H1 (cell line): ENCODE measurements at regions not wholly inside any gene's neighbourhood (a gene's known extent, or its start where the extent isn't known, plus 50 kb on each side); places are given as distances from the start of the nearest gene placed in this dataset.

Experiments
- CTCF ChIA-PET: fragments of 300-600 bp; sonication (Branson Sonifier 250); formaldehyde crosslinking; loops from one replicate; lab custom pipeline; 2021; ENCODE audit not compliant: partially characterized antibody; lab: Charles Lee
- POLR2A ChIA-PET: fragments of 300-600 bp; sonication (Branson Sonifier 250); formaldehyde crosslinking; loops from one replicate; lab custom pipeline; 2021; ENCODE audit warnings: inconsistent platforms; ENCODE audit not compliant: partially characterized antibody; lab: Charles Lee
- DNase-seq, 2 experiments: peaks; one replicate each; pipeline versions ENCODE4 v3.0.0 to v3.0.0-alpha.2; 2010 to 2022; ENCODE audit warnings: low spot score in 2 of 2, low read depth in 1 of 2, mixed read lengths in 1 of 2
- FAIRE-seq: peaks from 2 replicates; lab custom pipeline; 2011; peaks lifted over from hg19 to GRCh38; lab: Jason Lieb, UNC
- H2AFZ ChIP-seq: 2 replicates; pipeline ENCODE4 v1.8.1; 2012; ENCODE audit warnings: low read length, inconsistent platforms
- H2AK5ac ChIP-seq: 2 replicates; pipeline ENCODE4 v1.6.1; 2013; ENCODE audit warnings: low read depth, low read length
- H2BK120ac ChIP-seq: replicated peaks from 2 replicates; pipeline ENCODE3; 2013; ENCODE audit warnings: low read depth, low read length, inconsistent platforms
- H2BK12ac ChIP-seq: 2 replicates; pipeline ENCODE4 v1.6.1; 2013; ENCODE audit warnings: low read depth, low read length
- H2BK15ac ChIP-seq: 2 replicates; pipeline ENCODE4 v1.6.1; 2013; ENCODE audit warnings: low read length
- H2BK20ac ChIP-seq: 2 replicates; pipeline ENCODE4 v1.6.1; 2013; ENCODE audit warnings: low read length
- H2BK5ac ChIP-seq: 2 replicates; pipeline ENCODE4 v1.6.1; 2013; ENCODE audit warnings: low read depth, low read length
- H3K14ac ChIP-seq: 2 replicates; pipeline ENCODE4 v1.6.1; 2013; ENCODE audit warnings: inconsistent platforms; ENCODE audit not compliant: insufficient read length
- H3K18ac ChIP-seq: 2 replicates; pipeline ENCODE4 v1.6.1; 2013; ENCODE audit warnings: low read length; ENCODE audit errors: extremely low read depth
- H3K23ac ChIP-seq: 2 replicates; pipeline ENCODE4 v1.6.1; 2013; ENCODE audit warnings: inconsistent platforms; ENCODE audit not compliant: insufficient read length
- H3K23me2 ChIP-seq: 2 replicates; pipeline ENCODE4 v1.6.1; 2013; ENCODE audit warnings: low read depth, low read length
- H3K27ac ChIP-seq: 2 replicates; pipeline ENCODE4 v1.6.1; 2011; ENCODE audit warnings: low read depth, low read length, inconsistent platforms
- H3K27me3 ChIP-seq, 4 experiments: replicated peaks in 1 of 4; 1 replicate in 1 of 4; 2 replicates in 3 of 4; pipeline versions ENCODE4 v1.6.1 to v1.8.1; 2011 to 2013; ENCODE audit warnings: low read length in 3 of 4, mild to moderate bottlenecking in 3 of 4, inconsistent platforms in 2 of 4, mixed read lengths in 2 of 4, moderate library complexity in 1 of 4; ENCODE audit not compliant: control insufficient read depth in 3 of 4, insufficient read depth in 3 of 4; ENCODE audit errors: extremely low read depth in 1 of 4
- H3K36me3 ChIP-seq, 4 experiments: 2 replicates each; pipeline versions ENCODE4 v1.6.1 to v1.8.1; 2011 to 2013; ENCODE audit warnings: mild to moderate bottlenecking in 4 of 4, low read length in 3 of 4, moderate library complexity in 2 of 4, control low read depth in 1 of 4, inconsistent platforms in 1 of 4; ENCODE audit not compliant: insufficient read depth in 4 of 4, control insufficient read depth in 2 of 4
- H3K4ac ChIP-seq: replicated peaks from 2 replicates; pipeline ENCODE3; 2013; ENCODE audit warnings: low read length, low read depth, mixed read lengths, inconsistent platforms; ENCODE audit not compliant: insufficient read length
- H3K4me1 ChIP-seq, 4 experiments: replicated peaks in 1 of 4; 1 replicate in 1 of 4; 2 replicates in 3 of 4; pipeline versions ENCODE4 v1.6.1 to v1.8.1; 2011 to 2013; ENCODE audit warnings: low read length in 3 of 4, inconsistent platforms in 2 of 4, mixed read lengths in 1 of 4; ENCODE audit not compliant: insufficient read depth in 4 of 4, control insufficient read depth in 3 of 4
- H3K4me2 ChIP-seq, 2 experiments: 2 replicates each; pipeline versions ENCODE4 v1.6.1 to v1.8.1; 2011 to 2013; ENCODE audit warnings: low read depth in 2 of 2, low read length in 2 of 2, control low read depth in 1 of 2, inconsistent platforms in 1 of 2, mild to moderate bottlenecking in 1 of 2; ENCODE audit not compliant: insufficient read depth in 1 of 2
- H3K4me3 ChIP-seq, 4 experiments: fragments of 200-600, 300-600 bp in 1 of 4; sonication (generic), shearing (Covaris generic), sonication (Bioruptor Twin) in 1 of 4; 2 replicates each; pipeline versions ENCODE4 v1.5.1 to v1.8.1; 2011 to 2016; ENCODE audit warnings: low read length in 4 of 4, low read depth in 3 of 4, control low read depth in 2 of 4, inconsistent platforms in 2 of 4, mild to moderate bottlenecking in 2 of 4, mixed read lengths in 1 of 4, moderate library complexity in 1 of 4; ENCODE audit not compliant: insufficient read depth in 2 of 4; ENCODE audit errors: extremely low read depth in 1 of 4
- H3K56ac ChIP-seq: replicated peaks from 2 replicates; pipeline ENCODE3; 2013; ENCODE audit warnings: low read depth, mild to moderate bottlenecking, mixed read lengths, low read length, inconsistent platforms; ENCODE audit not compliant: insufficient read length
- H3K79me1 ChIP-seq: 2 replicates; pipeline ENCODE4 v1.6.1; 2013; ENCODE audit warnings: low read depth, low read length, control low read depth
- H3K79me2 ChIP-seq, 2 experiments: 2 replicates each; pipeline versions ENCODE4 v1.6.1 to v1.8.1; 2012 to 2013; ENCODE audit warnings: low read length in 2 of 2, mild to moderate bottlenecking in 2 of 2, inconsistent platforms in 1 of 2; ENCODE audit not compliant: insufficient read depth in 2 of 2, control insufficient read depth in 1 of 2
- H3K9ac ChIP-seq, 4 experiments: replicated peaks in 1 of 4; 1 replicate in 1 of 4; 2 replicates in 3 of 4; pipeline versions ENCODE4 v1.6.1 to v1.8.1; 2011 to 2013; ENCODE audit warnings: low read depth in 3 of 4, low read length in 3 of 4, control low read depth in 2 of 4, mild to moderate bottlenecking in 2 of 4, moderate library complexity in 2 of 4, inconsistent platforms in 1 of 4; ENCODE audit errors: extremely low read depth in 1 of 4
- H3K9me3 ChIP-seq, 2 experiments: 2 replicates each; pipeline versions ENCODE4 v1.6.1 to v1.8.1; 2012 to 2013; ENCODE audit warnings: mild to moderate bottlenecking in 2 of 2, moderate library complexity in 2 of 2, control low read depth in 1 of 2, inconsistent platforms in 1 of 2, low read depth in 1 of 2, low read length in 1 of 2, mixed read lengths in 1 of 2; ENCODE audit not compliant: insufficient read depth in 2 of 2
- H4K20me1 ChIP-seq, 2 experiments: replicated peaks in 1 of 2; 2 replicates each; pipeline versions ENCODE3 to v1.8.1; 2011 to 2013; ENCODE audit warnings: inconsistent platforms in 2 of 2, low read length in 2 of 2, mild to moderate bottlenecking in 1 of 2; ENCODE audit not compliant: insufficient read depth in 2 of 2, control insufficient read depth in 1 of 2
- H4K5ac ChIP-seq: 2 replicates; pipeline ENCODE4 v1.6.1; 2013; ENCODE audit warnings: low read length, low read depth, mixed read lengths, inconsistent platforms; ENCODE audit not compliant: insufficient read length
- H4K8ac ChIP-seq: 2 replicates; pipeline ENCODE4 v1.8.0; 2013; ENCODE audit warnings: mild to moderate bottlenecking, moderate library complexity, low read length, inconsistent platforms; ENCODE audit not compliant: insufficient read depth; ENCODE audit errors: extremely low read depth
- H4K91ac ChIP-seq: replicated peaks from 2 replicates; pipeline ENCODE3; 2013; ENCODE audit warnings: low read length, mixed read lengths, inconsistent platforms; ENCODE audit not compliant: insufficient read length
- BACH1 ChIP-seq: IDR thresholded peaks from 2 replicates; pipeline ENCODE4 v1.6.1; 2012; ENCODE audit warnings: low read length, improper control_type of control experiment
- CBX5 ChIP-seq: fragments of 300-800, 300-1000 bp; sonication (generic); IDR thresholded peaks from 2 replicates; pipeline ENCODE4 v1.7.1; 2016; ENCODE audit warnings: antibody characterized with exemption, low read length, low read depth
- CTBP2 ChIP-seq: IDR thresholded peaks from 2 replicates; pipeline ENCODE4 v1.7.0; 2011; ENCODE audit warnings: borderline replicate concordance, mild to moderate bottlenecking, moderate library complexity, mixed read lengths, low read length; ENCODE audit not compliant: insufficient read depth, insufficient read length
- EP300 ChIP-seq, 2 experiments: IDR thresholded peaks; 1 replicate in 1 of 2; 2 replicates in 1 of 2; pipeline ENCODE4 v1.6.1; 2011 to 2012; ENCODE audit warnings: low read depth in 2 of 2, low read length in 2 of 2, mild to moderate bottlenecking in 2 of 2, borderline replicate concordance in 1 of 2, inconsistent platforms in 1 of 2, moderate library complexity in 1 of 2
- EZH2 ChIP-seq: fragments of 200-600 bp; sonication (generic); IDR thresholded peaks from 2 replicates; pipeline ENCODE4 v1.7.1; 2012; ENCODE audit warnings: low read depth, mild to moderate bottlenecking, moderate library complexity, low read length, inconsistent platforms; ENCODE audit not compliant: severe bottlenecking
- JUND ChIP-seq: IDR thresholded peaks from 2 replicates; pipeline ENCODE4 v1.6.1; 2011; ENCODE audit warnings: mild to moderate bottlenecking, improper control_type of control experiment, low read length
- NANOG ChIP-seq: IDR thresholded peaks from 2 replicates; pipeline ENCODE4 v1.6.1; 2011; ENCODE audit warnings: low read length, low read depth, mild to moderate bottlenecking, inconsistent platforms; ENCODE audit not compliant: insufficient read depth, poor library complexity, severe bottlenecking
- POLR2A ChIP-seq, 2 experiments: IDR thresholded peaks; 1 replicate in 1 of 2; 2 replicates in 1 of 2; pipeline ENCODE4 v1.6.1; 2011; ENCODE audit warnings: low read depth in 2 of 2, low read length in 2 of 2, mild to moderate bottlenecking in 2 of 2; ENCODE audit errors: control extremely low read depth in 1 of 2
- POU5F1 ChIP-seq: IDR thresholded peaks from 2 replicates; pipeline ENCODE4 v1.6.1; 2011; ENCODE audit warnings: low read depth, mild to moderate bottlenecking, low read length, moderate library complexity
- RFX5 ChIP-seq: IDR thresholded peaks from 2 replicates; pipeline ENCODE4 v1.6.1; 2011; ENCODE audit warnings: low read depth, low read length, improper control_type of control experiment, borderline replicate concordance
- SIRT6 ChIP-seq: IDR thresholded peaks from one replicate; pipeline ENCODE4 v1.7.1; 2012; ENCODE audit warnings: low read length, inconsistent platforms
- USF2 ChIP-seq: IDR thresholded peaks from 2 replicates; pipeline ENCODE4 v1.6.1; 2011; ENCODE audit warnings: low read length, improper control_type of control experiment
- WGBS, 2 experiments: shearing (Covaris generic) in 1 of 2; methylation state at CpG; one replicate each; pipeline versions ENCODE4 v1.1.6 to v1.1.7; 2013 to 2015; ENCODE audit warnings: low lambda C conversion rate in 2 of 2, mixed read lengths in 2 of 2, inconsistent platforms in 1 of 2, low coverage in 1 of 2, missing lambda C conversion rate in 1 of 2; ENCODE audit not compliant: insufficient replicate concordance in 2 of 2, insufficient coverage in 1 of 2, insufficient read length in 1 of 2; ENCODE audit errors: extremely low coverage in 1 of 2, missing lambda C conversion rate in 1 of 2; 5-methylcytosine and 5-hydroxymethylcytosine counted together

DNA sequence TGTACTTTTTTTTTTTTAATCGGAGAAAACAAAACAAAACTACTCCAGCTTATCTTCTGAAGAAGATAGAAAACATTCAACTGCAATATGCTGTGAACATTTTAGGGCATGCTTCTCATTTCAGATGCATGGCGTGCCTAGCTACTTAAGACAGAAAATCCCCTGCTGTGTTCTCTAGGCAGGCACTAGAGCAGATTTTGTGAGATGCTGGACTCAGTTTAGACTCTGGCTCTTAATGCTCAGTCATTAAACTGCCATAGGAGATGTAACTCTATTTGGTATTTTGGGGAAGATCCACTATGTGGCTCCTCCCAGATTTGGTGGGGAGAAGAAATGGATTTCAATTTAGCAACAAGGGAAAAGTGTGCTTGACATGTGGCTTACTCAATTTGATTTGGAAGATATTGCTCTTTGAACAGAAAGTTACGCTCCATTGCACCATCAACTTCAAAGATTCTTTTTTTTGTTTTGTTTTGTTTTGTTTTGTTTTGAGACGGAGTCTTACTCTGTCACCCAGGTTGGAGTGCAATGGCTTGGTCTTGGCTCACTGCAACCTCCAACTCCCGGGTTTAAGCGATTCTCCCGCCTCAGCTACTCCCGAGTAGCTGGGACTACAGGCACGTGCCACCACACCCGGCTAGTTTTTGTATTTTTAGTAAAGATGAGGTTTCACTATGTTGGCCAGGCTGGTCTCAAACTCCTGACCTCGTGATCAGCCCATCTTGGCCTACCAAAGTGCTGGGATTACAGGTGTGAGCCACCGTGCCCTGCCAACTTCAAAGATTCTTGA lies 62.0 kb upstream of the LEKR1 start:
- no peak overlapping the region for H2AFZ ChIP-seq
- H2BK5ac ChIP-seq: no peak overlapping the region
- no peak overlapping the region for H3K27ac ChIP-seq
- H2BK120ac ChIP-seq: no peak overlapping the region
- no peak overlapping the region for H3K4ac ChIP-seq
- no peak overlapping the region for H2BK15ac ChIP-seq
- H3K23ac ChIP-seq: no peak overlapping the region
- H3K4me3 ChIP-seq: no peak overlapping the region
- no peaks in the 10 kb centered on the region for H3K79me1 ChIP-seq
- no peak overlapping the region for H3K14ac ChIP-seq
- no peak overlapping the region for H2BK20ac ChIP-seq
- no peak for FAIRE-seq
- H4K5ac ChIP-seq: no peak overlapping the region
- H3K9ac ChIP-seq: no peak overlapping the region
- H3K18ac ChIP-seq: no peak overlapping the region
- no peaks in the 10 kb centered on the region for H4K20me1 ChIP-seq
- H3K9me3 ChIP-seq: no peaks in the 10 kb centered on the region
- POLR2A ChIA-PET: no interaction called here
- no peak overlapping the region for H2BK12ac ChIP-seq
- no peak overlapping the region for H3K4me2 ChIP-seq
- no peak for DNase-seq
- no peak overlapping the region for H4K91ac ChIP-seq
- no peak overlapping the region for H2AK5ac ChIP-seq
- H3K4me1 ChIP-seq: no peaks in the 10 kb centered on the region; a peak in 1 of 7 replicates
- no peaks in the 10 kb centered on the region for H3K36me3 ChIP-seq
- H3K27me3 ChIP-seq: no peaks in the 10 kb centered on the region
- H4K8ac ChIP-seq: no peak overlapping the region
- WGBS, 2 experiments: 87% methylated on average over 12 of the region's 12 CpGs; no CpG with 5 or more reads in 1 of the 2 experiments
- no peaks in the 10 kb centered on the region for H3K79me2 ChIP-seq
- CTCF ChIA-PET: interaction anchor here (1.0 kb wide), 1 partner anchor 29 kb away, joined by 3 read pairs; no protein-coding TSS in a partner anchor
- H3K23me2 ChIP-seq: no peaks in the 10 kb centered on the region
- H3K56ac ChIP-seq: no peak overlapping the region
- TF ChIP-seq NANOG: no peak
- TF ChIP-seq POU5F1: no peak
- TF ChIP-seq JUND: no peak
- TF ChIP-seq BACH1: no peak
- no peak for TF ChIP-seq CTBP2
- no peak for TF ChIP-seq EP300 (IDR thresholded peaks at IDR 0.05; ENCODE audit: borderline replicate concordance in 1 of 2, low read depth in 2 of 2, low read length in 2 of 2)
- TF ChIP-seq RFX5: no peak
- TF ChIP-seq POLR2A (IDR thresholded peaks at IDR 0.05; ENCODE audit: control extremely low read depth in 1 of 2, low read depth in 2 of 2, low read length in 2 of 2): no peak
- TF ChIP-seq EZH2: no peak
- TF ChIP-seq SIRT6: no peak
- TF ChIP-seq USF2: no peak
- no peak for TF ChIP-seq CBX5
